AG09319 (cell line): ENCODE measurements at regions not wholly inside any gene's neighbourhood (a gene's known extent, or its start where the extent isn't known, plus 50 kb on each side); places are given as distances from the start of the nearest gene placed in this dataset.

Experiments used
- DNase-seq: peaks from one replicate; pipeline ENCODE4 v3.0.0-alpha.2; 2010; ENCODE audit warnings: low read depth; ENCODE audit errors: extremely low read depth
- TF ChIP-seq, protein P1 (sequence below): IDR thresholded peaks from 2 replicates; pipeline ENCODE4 v1.5.1; 2011; ENCODE audit warnings: low read depth, mild to moderate bottlenecking, inconsistent platforms, low read length, moderate library complexity

DNA sequence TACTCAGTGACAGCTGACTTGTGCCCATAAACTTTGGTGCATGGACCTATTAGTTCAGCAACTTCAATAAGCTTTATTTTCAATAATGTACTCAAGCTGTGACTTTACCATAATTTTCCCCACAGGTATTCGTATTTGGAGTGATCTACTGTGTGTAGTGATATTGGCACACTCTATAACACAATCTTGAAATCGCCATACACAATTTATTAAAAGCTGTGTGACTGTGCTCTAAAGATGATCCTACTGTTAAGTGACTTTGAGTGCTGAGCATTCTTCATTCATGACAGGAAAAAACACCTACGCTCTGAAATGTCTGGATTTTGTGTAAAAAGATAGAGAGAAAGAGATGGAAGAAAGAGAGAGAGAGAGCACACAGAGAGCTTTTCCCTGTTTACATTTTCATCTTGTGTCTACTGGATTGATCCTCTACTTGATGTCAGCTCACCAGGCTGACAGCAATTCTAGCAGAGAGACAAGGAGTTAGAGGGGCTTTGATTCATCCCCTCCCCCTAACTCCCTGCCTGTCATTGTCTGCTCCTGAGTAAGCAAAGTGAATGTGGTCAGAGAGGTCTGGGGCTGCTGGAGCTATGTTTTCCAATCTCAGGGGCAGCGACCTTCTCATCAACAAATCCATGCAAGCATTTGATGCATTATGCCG, 538.7 kb upstream of the POU3F2 start:
- TF ChIP-seq, protein P1, sequence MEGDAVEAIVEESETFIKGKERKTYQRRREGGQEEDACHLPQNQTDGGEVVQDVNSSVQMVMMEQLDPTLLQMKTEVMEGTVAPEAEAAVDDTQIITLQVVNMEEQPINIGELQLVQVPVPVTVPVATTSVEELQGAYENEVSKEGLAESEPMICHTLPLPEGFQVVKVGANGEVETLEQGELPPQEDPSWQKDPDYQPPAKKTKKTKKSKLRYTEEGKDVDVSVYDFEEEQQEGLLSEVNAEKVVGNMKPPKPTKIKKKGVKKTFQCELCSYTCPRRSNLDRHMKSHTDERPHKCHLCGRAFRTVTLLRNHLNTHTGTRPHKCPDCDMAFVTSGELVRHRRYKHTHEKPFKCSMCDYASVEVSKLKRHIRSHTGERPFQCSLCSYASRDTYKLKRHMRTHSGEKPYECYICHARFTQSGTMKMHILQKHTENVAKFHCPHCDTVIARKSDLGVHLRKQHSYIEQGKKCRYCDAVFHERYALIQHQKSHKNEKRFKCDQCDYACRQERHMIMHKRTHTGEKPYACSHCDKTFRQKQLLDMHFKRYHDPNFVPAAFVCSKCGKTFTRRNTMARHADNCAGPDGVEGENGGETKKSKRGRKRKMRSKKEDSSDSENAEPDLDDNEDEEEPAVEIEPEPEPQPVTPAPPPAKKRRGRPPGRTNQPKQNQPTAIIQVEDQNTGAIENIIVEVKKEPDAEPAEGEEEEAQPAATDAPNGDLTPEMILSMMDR: no peak
- DNase-seq: no peak

DNA sequence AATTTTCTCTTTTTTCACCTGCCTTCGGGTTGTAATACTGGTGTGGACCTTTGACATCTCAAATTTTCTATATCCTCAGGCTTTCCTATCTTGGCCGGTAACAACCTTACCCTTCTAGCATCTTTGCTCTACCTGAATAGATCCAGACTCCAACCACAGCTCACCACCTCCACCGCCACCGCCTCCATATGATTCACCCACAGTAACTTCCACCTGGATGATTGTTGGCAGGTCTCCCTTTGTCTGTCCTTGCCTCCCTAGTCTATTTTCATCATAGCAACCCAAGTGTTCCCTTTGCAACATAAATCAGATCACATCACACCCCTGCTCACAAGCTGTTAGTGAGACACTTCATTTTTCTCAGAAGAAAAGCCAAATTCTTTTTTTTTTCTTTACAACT, 525.8 kb upstream of the POU3F2 start:
- TF ChIP-seq, protein P1: no peak

DNA sequence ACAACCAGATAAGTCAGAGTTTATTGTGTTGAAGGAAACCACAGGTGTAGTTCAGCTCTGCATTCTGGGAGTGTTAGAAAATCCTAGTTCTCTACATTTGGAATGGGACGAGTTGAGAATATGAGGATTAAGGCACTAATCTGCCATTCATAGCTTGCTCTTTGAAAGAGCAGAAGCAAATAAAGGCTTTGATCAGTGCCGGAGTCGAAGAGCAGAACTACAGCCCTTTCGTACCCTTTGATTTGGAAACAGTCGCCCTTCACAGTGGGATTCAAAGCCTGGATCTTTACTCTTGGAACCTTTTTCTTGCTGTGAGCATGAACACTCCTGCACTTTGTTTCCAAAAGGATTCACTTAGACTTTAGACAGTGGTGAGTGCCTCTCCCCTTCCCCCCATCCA, 523.9 kb upstream of the POU3F2 start:
- TF ChIP-seq, protein P1: no peak
- no peak for DNase-seq

More for the DNA sequence above, 525.8 kb upstream of the POU3F2 start:
- DNase-seq: no peak

DNA sequence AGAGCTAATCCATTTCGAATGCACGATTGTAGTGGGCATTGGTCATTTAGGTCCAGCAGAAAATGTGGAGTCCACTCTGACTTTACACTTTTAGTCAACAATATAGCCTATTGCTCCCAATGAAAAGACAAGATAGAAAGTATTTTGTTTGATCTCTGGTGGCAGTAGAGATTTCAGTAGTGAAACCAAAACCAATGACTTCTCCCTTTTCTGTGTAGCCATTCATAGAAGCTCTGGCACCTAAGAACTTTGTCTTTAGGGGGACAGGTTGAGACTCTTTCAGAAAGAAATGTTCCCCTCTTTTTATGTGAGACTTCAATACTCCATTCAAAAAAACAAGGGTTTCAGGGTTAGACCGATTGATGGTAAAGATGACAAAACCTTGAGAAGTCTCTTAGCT, 510.8 kb upstream of the POU3F2 start:
- TF ChIP-seq, protein P1: no peak
- no peak for DNase-seq

DNA sequence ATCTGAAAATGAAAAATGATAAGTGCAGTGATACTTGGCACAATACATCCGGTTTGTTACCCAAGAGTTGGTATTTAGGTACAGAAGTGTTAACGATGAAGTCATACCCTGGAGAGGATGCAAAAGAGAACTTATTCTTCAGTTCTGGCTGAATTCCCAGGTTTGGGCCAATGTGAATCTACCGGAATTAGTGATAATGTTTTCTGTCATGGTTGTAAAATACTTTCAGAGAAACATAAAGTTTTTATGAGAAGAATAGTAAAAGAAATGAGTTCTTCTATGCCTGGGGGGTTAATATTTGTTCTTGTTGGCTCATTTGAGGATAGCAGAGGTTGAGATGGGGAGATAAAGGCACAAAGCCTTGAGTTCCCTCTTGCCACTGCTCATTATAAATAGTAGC, 509.9 kb upstream of the POU3F2 start:
- DNase-seq: no peak
- TF ChIP-seq, protein P1: no peak

DNA sequence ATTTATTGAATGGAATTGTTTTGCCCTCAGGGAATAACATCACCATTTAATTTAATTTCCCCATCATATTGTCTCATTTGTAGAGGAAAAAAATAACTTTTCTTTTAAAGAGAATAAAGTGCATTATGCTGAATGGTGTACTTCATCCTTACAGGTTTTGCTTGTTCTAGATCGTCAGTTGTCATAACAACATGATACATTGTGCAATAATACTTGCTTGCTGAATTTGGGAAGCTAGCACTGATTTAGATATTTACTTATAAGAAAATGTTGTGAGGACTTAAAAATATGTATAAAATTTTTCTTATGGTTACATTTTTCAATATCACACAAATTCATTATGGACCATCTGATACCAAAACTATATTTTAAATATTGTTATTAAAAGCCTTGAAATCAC, 509.0 kb upstream of the POU3F2 start:
- DNase-seq: no peak
- TF ChIP-seq, protein P1: no peak

DNA sequence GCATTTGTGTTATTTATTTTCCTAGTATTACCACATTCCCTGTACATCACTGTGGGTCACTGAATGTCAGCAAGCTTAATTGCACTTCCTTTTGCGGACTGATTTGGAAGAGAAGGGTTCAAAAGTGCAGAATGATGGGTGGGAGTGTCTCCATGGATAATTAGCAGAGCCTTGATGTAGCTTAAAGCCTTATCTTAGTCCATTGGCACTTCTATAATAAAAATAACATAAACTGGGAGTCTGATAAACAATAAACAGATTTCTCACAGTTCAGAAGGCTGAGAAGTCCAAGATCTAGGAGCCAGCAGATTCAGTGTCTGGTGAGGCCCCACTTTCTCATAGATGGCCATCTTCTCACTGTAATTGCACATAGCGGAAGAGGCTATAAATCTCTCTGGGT, 501.1 kb upstream of the POU3F2 start:
- DNase-seq: no peak
- TF ChIP-seq, protein P1: no peak
